Chondrocyte (in vitro differentiated cells): ENCODE measurements at regions not wholly inside any gene's neighbourhood (a gene's known extent, or its start where the extent isn't known, plus 50 kb on each side); places are given as distances from the start of the nearest gene placed in this dataset.
A peak's percentile ranks its signal among the peaks of the same experiment; 100 is the strongest.
"Not testable (repeated sequence)": the region's sequence is repeated elsewhere in the genome, so short reads cannot be mapped to it uniquely, and the experiment has no call there.

ENCODE experiments used
- DNase-seq: peaks from one replicate; pipeline ENCODE4 v3.0.0; 2021; ENCODE audit warnings: mixed read lengths, low spot score
- H3K27ac Mint-ChIP-seq: one replicate; pipeline ENCODE4 v1.8.0; 2021; ENCODE audit warnings: mild to moderate bottlenecking, moderate library complexity, mixed read lengths; ENCODE audit not compliant: unreplicated experiment
- H3K27me3 Mint-ChIP-seq: 2 replicates; pipeline ENCODE4 v1.8.0; 2021; ENCODE audit warnings: low read depth, mixed read lengths
- H3K36me3 Mint-ChIP-seq: 2 replicates; pipeline ENCODE4 v1.8.0; 2021; ENCODE audit warnings: low read depth, mixed read lengths
- H3K4me1 Mint-ChIP-seq: 2 replicates; pipeline ENCODE4 v1.8.0; 2021; ENCODE audit warnings: low read depth, mild to moderate bottlenecking, mixed read lengths
- H3K4me3 Mint-ChIP-seq: one replicate; pipeline ENCODE4 v1.8.0; 2021; ENCODE audit warnings: mild to moderate bottlenecking, moderate library complexity, mixed read lengths; ENCODE audit not compliant: unreplicated experiment
- H3K9me3 Mint-ChIP-seq: 2 replicates; pipeline ENCODE4 v1.8.0; 2021; ENCODE audit warnings: low read depth, mixed read lengths
- TF ChIP-seq, protein P1 (sequence below): fragments of 200-600 bp; sonication (generic); IDR thresholded peaks from 2 replicates; pipeline ENCODE4 v1.5.0; 2021; ENCODE audit warnings: antibody characterized with exemption, mild to moderate bottlenecking, moderate library complexity

GRCh38 chr11:96551136-96551535, 161.3 kb downstream of the JRKL start:
- Mint-ChIP-seq H3K36me3 (no peaks in the 10 kb centered on the region), H3K4me1 (no peaks in the 10 kb centered on the region), H3K4me3 (no peak overlapping the region), H3K27ac (no peak overlapping the region), H3K9me3 (no peaks in the 10 kb centered on the region), H3K27me3 (peaks cover 31% of the 10 kb centered on the region)
- TF ChIP-seq, protein P1, sequence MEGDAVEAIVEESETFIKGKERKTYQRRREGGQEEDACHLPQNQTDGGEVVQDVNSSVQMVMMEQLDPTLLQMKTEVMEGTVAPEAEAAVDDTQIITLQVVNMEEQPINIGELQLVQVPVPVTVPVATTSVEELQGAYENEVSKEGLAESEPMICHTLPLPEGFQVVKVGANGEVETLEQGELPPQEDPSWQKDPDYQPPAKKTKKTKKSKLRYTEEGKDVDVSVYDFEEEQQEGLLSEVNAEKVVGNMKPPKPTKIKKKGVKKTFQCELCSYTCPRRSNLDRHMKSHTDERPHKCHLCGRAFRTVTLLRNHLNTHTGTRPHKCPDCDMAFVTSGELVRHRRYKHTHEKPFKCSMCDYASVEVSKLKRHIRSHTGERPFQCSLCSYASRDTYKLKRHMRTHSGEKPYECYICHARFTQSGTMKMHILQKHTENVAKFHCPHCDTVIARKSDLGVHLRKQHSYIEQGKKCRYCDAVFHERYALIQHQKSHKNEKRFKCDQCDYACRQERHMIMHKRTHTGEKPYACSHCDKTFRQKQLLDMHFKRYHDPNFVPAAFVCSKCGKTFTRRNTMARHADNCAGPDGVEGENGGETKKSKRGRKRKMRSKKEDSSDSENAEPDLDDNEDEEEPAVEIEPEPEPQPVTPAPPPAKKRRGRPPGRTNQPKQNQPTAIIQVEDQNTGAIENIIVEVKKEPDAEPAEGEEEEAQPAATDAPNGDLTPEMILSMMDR: no peak
- DNase-seq: peak; percentile 14

DNA sequence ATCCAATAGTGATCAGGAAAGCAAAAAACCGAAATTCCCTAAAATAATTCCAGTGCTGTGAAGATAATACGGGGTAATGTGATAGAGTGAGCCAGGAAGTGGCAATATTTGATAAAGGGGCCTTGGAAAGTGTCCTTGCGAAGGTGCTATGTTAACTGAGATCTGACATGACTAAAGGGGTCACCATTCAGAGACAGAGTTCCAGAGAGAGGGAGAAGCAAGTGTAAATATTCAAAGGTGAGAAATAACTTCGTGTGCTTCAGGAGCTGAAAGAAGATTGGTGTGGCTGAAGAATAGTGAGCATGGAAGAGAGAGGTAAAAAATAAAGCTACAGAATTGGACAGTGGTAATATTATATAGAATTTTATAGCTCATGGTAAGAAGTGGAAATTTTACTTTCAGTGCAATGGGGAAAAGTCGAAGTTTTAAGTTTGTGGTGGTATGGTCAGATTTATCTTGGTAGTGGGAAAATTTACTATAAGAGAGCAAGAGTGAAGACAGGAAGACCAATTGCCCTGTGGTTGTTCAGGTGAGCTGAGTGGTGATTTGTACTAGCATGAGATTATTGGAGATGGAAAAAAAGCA, 164.5 kb downstream of the JRKL start:
- Mint-ChIP-seq H3K27ac (no peak overlapping the region), H3K4me3 (no peak overlapping the region), H3K27me3 (peaks cover 19% of the 10 kb centered on the region), H3K9me3 (no peaks in the 10 kb centered on the region), H3K36me3 (no peaks in the 10 kb centered on the region), H3K4me1 (no peaks in the 10 kb centered on the region)
- TF ChIP-seq, protein P1: no peak
- DNase-seq: no peak

DNA sequence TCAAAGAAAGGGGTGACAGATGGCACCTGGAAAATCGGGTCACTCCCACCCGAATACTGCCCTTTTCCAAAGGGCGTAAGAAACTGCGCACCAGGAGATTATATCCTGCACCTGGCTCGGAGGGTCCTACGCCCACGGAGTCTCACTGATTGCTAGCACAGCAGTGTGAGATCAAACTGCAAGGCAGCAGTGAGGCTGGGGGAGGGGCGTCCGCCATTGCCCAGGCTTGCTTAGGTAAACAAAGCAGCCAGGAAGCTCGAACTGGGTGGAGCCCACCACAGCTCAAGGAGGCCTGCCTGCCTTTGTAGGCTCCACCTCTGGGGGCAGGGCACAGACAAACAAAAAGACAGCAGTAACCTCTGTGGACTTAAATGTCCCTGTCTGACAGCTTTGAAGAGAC, 166.0 kb downstream of the JRKL start:
- DNase-seq, H3K27ac Mint-ChIP-seq, H3K4me1 Mint-ChIP-seq, H3K9me3 Mint-ChIP-seq, H3K36me3 Mint-ChIP-seq, H3K4me3 Mint-ChIP-seq: not testable (repeated sequence)
- H3K27me3 Mint-ChIP-seq: peaks cover 13% of the 10 kb centered on the region

DNA sequence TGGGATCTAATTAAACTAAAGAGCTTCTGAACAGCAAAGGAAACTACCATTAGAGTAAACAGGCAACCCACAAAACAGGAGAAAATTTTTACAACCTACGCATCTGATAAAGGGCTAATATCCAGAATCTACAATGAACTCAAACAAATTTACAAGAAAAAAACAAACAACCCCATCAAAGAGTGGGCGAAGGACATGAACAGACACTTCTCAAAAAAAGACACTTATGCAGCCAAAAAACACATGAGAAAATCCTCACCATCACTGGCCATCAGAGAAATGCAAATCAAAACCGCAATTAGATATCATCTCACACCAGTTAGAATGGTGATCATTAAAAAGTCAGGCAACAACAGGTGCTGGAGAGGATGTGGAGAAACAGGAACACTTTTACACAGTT, 170.9 kb downstream of the JRKL start:
- not testable (repeated sequence) for H3K36me3 Mint-ChIP-seq, H3K4me3 Mint-ChIP-seq, H3K27me3 Mint-ChIP-seq

GRCh38 chr11:96567176-96567575, 177.4 kb downstream of the JRKL start:
- H3K9me3 Mint-ChIP-seq: no peaks in the 10 kb centered on the region

More for the DNA sequence above, 170.9 kb downstream of the JRKL start:
- not testable (repeated sequence) for H3K4me1 Mint-ChIP-seq, H3K27ac Mint-ChIP-seq, H3K9me3 Mint-ChIP-seq, DNase-seq

GRCh38 chr11:96567667-96568066, 177.9 kb downstream of the JRKL start:
- Mint-ChIP-seq H3K4me3 (no peak overlapping the region), H3K4me1 (peaks cover 3% of the 10 kb centered on the region), H3K27me3 (peaks cover 7% of the 10 kb centered on the region), H3K9me3 (no peaks in the 10 kb centered on the region), H3K27ac (no peak overlapping the region), H3K36me3 (no peaks in the 10 kb centered on the region)
- no peak for DNase-seq
- TF ChIP-seq, protein P1: no peak

More at GRCh38 chr11:96567176-96567575, 177.4 kb downstream of the JRKL start:
- TF ChIP-seq, protein P1: no peak
- H3K27ac Mint-ChIP-seq: no peak overlapping the region
- DNase-seq: no peak
- H3K4me1 Mint-ChIP-seq: peaks cover 3% of the 10 kb centered on the region
- H3K4me3 Mint-ChIP-seq: no peak overlapping the region
- H3K36me3 Mint-ChIP-seq: no peaks in the 10 kb centered on the region
- H3K27me3 Mint-ChIP-seq: peaks cover 7% of the 10 kb centered on the region
